HG03196 (cell line): ENCODE measurements at regions not wholly inside any gene's neighbourhood (a gene's known extent, or its start where the extent isn't known, plus 50 kb on each side); places are given as distances from the start of the nearest gene placed in this dataset.
A peak's percentile ranks its signal among the peaks of the same experiment; 100 is the strongest.

Experiments
- ATAC-seq: cut with Tn5 transposase; IDR thresholded peaks from one replicate; pipeline ENCODE4 v1.9.1; 2021; ENCODE audit not compliant: unreplicated experiment

GRCh38 chr5:88144219-88145001 lies 124.2 kb downstream of the TMEM161B start:
- no peak for ATAC-seq

- ATAC-seq, result no peak
These were observed 124.9 kb downstream of the TMEM161B start for GRCh38 chr5:88143693-88144218.

- no peak for ATAC-seq
These were observed 125.6 kb downstream of the TMEM161B start for GRCh38 chr5:88142886-88143692.

- ATAC-seq, result no peak
These were observed 126.1 kb downstream of the TMEM161B start for GRCh38 chr5:88142636-88142885.

- ATAC-seq, result peak; percentile 96
These were observed 127.5 kb downstream of the TMEM161B start for GRCh38 chr5:88140856-88141752.

- no peak for ATAC-seq
These were observed 128.2 kb downstream of the TMEM161B start for GRCh38 chr5:88140396-88140855.

GRCh38 chr5:88130211-88130815 lies 138.3 kb downstream of the TMEM161B start:
- no peak for ATAC-seq

- no peak for ATAC-seq
These were observed 139.8 kb downstream of the TMEM161B start for GRCh38 chr5:88128813-88129212.

GRCh38 chr5:88119535-88120125 lies 149.0 kb downstream of the TMEM161B start:
- no peak for ATAC-seq

- no peak for ATAC-seq
These were observed 150.5 kb downstream of the TMEM161B start for GRCh38 chr5:88118179-88118578.

GRCh38 chr5:88117546-88117945 lies 151.1 kb downstream of the TMEM161B start:
- ATAC-seq, result no peak

- ATAC-seq, result no peak
These were observed 152.2 kb downstream of the TMEM161B start for GRCh38 chr5:88116396-88116795.

GRCh38 chr5:88115211-88115610 lies 153.4 kb downstream of the TMEM161B start:
- ATAC-seq, result no peak

GRCh38 chr5:88113429-88113828 lies 155.2 kb downstream of the TMEM161B start:
- no peak for ATAC-seq

- ATAC-seq, result no peak
These were observed 158.8 kb downstream of the TMEM161B start for GRCh38 chr5:88109818-88110217.

- no peak for ATAC-seq
These were observed 160.0 kb downstream of the TMEM161B start for GRCh38 chr5:88108490-88109279.

- no peak for ATAC-seq
These were observed 173.6 kb downstream of the TMEM161B start for GRCh38 chr5:88094906-88095496.

GRCh38 chr5:88094403-88094802 lies 174.2 kb downstream of the TMEM161B start:
- no peak for ATAC-seq

- ATAC-seq, result no peak
These were observed 174.9 kb downstream of the TMEM161B start for GRCh38 chr5:88093765-88094164.
